ENCODE measurements at regions not wholly inside any gene's neighbourhood (a gene's known extent, or its start where the extent isn't known, plus 50 kb on each side); places are given as distances from the start of the nearest gene placed in this dataset.
A peak's percentile ranks its signal among the peaks of the same experiment; 100 is the strongest.
"Not testable (repeated sequence)": the region's sequence is repeated elsewhere in the genome, so short reads cannot be mapped to it uniquely, and the experiment has no call there.

DNA sequence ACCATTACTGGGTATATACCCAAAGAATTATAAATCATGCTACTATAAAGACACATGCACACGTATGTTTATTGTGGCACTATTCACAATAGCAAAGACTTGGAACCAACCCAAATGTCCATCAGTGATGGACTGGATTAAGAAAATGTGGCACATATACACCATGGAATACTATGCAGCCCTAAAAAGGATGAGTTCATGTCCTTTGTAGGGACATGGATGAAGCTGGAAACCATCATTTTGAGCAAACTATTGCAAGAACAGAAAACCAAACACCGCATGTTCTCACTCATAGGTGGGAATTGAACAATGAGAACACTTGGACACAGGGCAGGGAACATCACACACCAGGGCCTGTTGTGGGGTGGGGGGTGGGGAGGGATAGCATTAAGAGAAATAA lies 88.5 kb upstream of the DPH5 start:
- POLR2A ChIA-PET; H3K36me3 ChIP-seq (ENCODE audit: control insufficient read depth in 2 of 2, insufficient read depth in 1 of 2, low read length in 2 of 2); H3K27ac ChIP-seq (ENCODE audit: extremely low read depth, low read depth, low read length); H3K4me3 ChIP-seq (ENCODE audit: low read depth, low read length); CTCF ChIA-PET; H3K4me1 ChIP-seq (ENCODE audit: control insufficient read depth, insufficient read depth, low read length); H3K9me3 ChIP-seq (ENCODE audit: control insufficient read depth, insufficient read depth, low read depth, low read length): not testable (repeated sequence)
- TF ChIP-seq ZNF146 (tag by site-specific recombination; IDR thresholded peaks at IDR 0.05): peak; percentile 53; the same call in 1 of the 2 replicates

DNA sequence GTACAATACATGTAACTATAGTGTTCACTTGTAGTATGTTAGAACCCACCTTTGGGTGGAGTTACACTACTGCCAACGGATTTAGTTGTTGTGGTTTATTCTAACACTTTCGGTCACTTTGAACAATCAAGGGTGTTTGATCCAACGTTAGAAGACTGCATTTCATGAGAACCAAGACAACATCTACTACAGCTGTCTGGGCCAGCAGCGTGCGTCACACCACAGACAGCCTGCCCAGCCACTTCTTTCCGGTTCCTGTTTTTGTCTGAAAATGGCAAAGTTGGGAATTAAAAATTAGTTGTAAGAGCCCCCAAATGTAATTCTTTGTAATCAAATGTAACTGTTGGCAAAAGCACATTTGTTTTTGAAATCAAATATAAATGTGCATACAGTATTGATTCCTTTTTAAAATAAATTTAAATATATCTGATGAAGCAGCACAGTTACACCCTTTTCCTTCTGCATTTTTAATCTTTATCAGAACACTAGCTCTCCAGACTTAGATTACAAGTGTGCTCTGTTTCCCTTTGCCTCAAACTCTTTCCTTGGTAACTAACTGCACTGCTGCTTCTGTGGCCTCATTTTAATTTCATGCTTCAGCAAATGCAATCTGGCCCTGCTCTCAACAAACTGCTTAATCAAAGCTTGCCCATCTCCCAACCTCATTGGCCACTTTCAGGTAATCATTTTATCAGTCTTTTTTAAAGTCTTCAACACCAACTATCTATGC lies 86.6 kb upstream of the DPH5 start:
- H3K4me3 ChIP-seq (ENCODE audit: low read depth, low read length): no peak overlapping the region
- no peaks in the 10 kb centered on the region for H3K36me3 ChIP-seq (ENCODE audit: control insufficient read depth in 2 of 2, insufficient read depth in 1 of 2, low read length in 2 of 2)
- no peaks in the 10 kb centered on the region for H3K4me1 ChIP-seq (ENCODE audit: control insufficient read depth, insufficient read depth, low read length)
- CTCF ChIA-PET: interaction anchor here (1.4 kb wide), 1 partner anchor 176 kb away, joined by 3 read pairs; no protein-coding TSS in a partner anchor
- POLR2A ChIA-PET: no interaction called here
- H3K9me3 ChIP-seq (ENCODE audit: control insufficient read depth, insufficient read depth, low read depth, low read length): no peaks in the 10 kb centered on the region
- TF ChIP-seq ZNF211 (tag by site-specific recombination; IDR thresholded peaks at IDR 0.05; ENCODE audit: low read depth) (no peak), YY2 (tag by site-specific recombination; IDR thresholded peaks at IDR 0.05) (no peak), ZNF311 (tag by site-specific recombination; IDR thresholded peaks at IDR 0.05; ENCODE audit: borderline replicate concordance) (no peak)
- TF ChIP-seq, protein P1, sequence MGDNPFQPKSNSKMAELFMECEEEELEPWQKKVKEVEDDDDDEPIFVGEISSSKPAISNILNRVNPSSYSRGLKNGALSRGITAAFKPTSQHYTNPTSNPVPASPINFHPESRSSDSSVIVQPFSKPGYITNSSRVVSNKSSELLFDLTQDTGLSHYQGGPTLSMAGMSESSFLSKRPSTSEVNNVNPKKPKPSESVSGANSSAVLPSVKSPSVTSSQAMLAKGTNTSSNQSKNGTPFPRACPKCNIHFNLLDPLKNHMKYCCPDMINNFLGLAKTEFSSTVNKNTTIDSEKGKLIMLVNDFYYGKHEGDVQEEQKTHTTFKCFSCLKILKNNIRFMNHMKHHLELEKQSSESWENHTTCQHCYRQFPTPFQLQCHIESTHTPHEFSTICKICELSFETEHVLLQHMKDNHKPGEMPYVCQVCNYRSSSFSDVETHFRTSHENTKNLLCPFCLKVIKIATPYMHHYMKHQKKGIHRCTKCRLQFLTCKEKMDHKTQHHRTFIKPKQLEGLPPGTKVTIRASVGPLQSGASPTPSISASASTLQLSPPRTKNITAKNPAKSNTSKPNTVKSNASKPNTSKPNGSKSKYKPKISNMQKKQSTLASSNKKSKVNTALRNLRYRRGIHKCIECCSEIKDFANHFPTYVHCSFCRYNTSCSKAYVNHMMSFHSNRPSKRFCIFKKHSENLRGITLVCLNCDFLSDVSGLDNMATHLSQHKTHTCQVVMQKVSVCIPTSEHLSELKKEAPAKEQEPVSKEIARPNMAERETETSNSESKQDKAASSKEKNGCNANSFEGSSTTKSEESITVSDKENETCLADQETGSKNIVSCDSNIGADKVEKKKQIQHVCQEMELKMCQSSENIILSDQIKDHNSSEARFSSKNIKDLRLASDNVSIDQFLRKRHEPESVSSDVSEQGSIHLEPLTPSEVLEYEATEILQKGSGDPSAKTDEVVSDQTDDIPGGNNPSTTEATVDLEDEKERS (tag by site-specific recombination; IDR thresholded peaks at IDR 0.05): no peak
- H3K27ac ChIP-seq (ENCODE audit: extremely low read depth, low read depth, low read length): no peak overlapping the region

DNA sequence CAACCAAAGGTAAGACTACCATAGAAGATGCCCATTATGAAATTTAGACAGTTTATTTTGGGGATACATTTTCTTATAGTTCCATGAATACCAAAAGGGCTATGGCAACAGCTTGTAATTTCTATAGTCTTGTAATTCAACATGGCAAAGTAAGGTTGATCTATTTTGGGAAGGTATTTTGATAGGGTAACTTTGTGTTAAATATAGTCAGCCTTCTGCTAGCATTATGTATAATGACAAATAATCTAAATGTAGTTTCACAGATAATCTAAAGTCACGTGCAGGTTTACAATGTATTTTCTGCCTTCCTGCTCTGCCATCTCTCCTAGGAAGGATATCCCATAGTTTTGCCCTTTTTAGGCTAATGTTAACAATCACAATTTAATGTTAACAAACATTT lies 85.9 kb upstream of the DPH5 start:
- POLR2A ChIA-PET: no interaction called here
- Histone ChIP-seq H3K27ac (ENCODE audit: extremely low read depth, low read depth, low read length) (no peak overlapping the region), H3K4me1 (ENCODE audit: control insufficient read depth, insufficient read depth, low read length) (no peaks in the 10 kb centered on the region), H3K9me3 (ENCODE audit: control insufficient read depth, insufficient read depth, low read depth, low read length) (no peaks in the 10 kb centered on the region), H3K4me3 (ENCODE audit: low read depth, low read length) (no peak overlapping the region), H3K36me3 (ENCODE audit: control insufficient read depth in 2 of 2, insufficient read depth in 1 of 2, low read length in 2 of 2) (no peaks in the 10 kb centered on the region)
- CTCF ChIA-PET: no interaction called here
- TF ChIP-seq, protein P2, sequence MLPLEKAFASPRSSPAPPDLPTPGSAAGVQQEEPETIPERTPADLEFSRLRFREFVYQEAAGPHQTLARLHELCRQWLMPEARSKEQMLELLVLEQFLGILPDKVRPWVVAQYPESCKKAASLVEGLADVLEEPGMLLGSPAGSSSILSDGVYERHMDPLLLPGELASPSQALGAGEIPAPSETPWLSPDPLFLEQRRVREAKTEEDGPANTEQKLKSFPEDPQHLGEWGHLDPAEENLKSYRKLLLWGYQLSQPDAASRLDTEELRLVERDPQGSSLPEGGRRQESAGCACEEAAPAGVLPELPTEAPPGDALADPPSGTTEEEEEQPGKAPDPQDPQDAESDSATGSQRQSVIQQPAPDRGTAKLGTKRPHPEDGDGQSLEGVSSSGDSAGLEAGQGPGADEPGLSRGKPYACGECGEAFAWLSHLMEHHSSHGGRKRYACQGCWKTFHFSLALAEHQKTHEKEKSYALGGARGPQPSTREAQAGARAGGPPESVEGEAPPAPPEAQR (tag by site-specific recombination; IDR thresholded peaks at IDR 0.05): no peak
- TF ChIP-seq, protein P3, sequence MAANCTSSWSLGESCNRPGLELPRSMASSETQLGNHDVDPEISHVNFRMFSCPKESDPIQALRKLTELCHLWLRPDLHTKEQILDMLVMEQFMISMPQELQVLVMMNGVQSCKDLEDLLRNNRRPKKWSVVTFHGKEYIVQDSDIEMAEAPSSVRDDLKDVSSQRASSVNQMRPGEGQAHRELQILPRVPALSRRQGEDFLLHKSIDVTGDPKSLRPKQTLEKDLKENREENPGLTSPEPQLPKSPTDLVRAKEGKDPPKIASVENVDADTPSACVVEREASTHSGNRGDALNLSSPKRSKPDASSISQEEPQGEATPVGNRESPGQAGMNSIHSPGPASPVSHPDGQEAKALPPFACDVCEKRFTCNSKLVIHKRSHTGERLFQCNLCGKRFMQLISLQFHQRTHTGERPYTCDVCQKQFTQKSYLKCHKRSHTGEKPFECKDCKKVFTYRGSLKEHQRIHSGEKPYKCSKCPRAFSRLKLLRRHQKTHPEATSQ (tag by site-specific recombination; IDR thresholded peaks at IDR 0.05): no peak
- TF ChIP-seq ZNF266 (tag by site-specific recombination; IDR thresholded peaks at IDR 0.05; ENCODE audit: low read depth) (no peak), ZIC2 (tag by site-specific recombination; IDR thresholded peaks at IDR 0.05) (no peak), ZNF777 (tag by site-specific recombination; IDR thresholded peaks at IDR 0.05; ENCODE audit: borderline replicate concordance) (no peak), ZNF792 (tag by site-specific recombination; IDR thresholded peaks at IDR 0.05) (no peak), EGR2 (tag by site-specific recombination; IDR thresholded peaks at IDR 0.05; ENCODE audit: low read depth) (no peak), ZNF416 (tag by site-specific recombination; IDR thresholded peaks at IDR 0.05) (no peak), ZSCAN30 (tag by site-specific recombination; IDR thresholded peaks at IDR 0.05) (no peak), ZNF302 (tag by site-specific recombination; IDR thresholded peaks at IDR 0.05; ENCODE audit: low read depth) (no peak), ZSCAN16 (tag by site-specific recombination; IDR thresholded peaks at IDR 0.05) (no peak), ZNF133 (tag by site-specific recombination; IDR thresholded peaks at IDR 0.05) (no peak), ZSCAN23 (tag by site-specific recombination; IDR thresholded peaks at IDR 0.05) (no peak), GFI1B (tag by site-specific recombination; IDR thresholded peaks at IDR 0.05) (no peak), ZNF155 (tag by site-specific recombination; IDR thresholded peaks at IDR 0.05) (no peak), KLF10 (tag by site-specific recombination; IDR thresholded peaks at IDR 0.05) (no peak), WT1 (tag by site-specific recombination; IDR thresholded peaks at IDR 0.05) (no peak)
- TF ChIP-seq, protein P4, sequence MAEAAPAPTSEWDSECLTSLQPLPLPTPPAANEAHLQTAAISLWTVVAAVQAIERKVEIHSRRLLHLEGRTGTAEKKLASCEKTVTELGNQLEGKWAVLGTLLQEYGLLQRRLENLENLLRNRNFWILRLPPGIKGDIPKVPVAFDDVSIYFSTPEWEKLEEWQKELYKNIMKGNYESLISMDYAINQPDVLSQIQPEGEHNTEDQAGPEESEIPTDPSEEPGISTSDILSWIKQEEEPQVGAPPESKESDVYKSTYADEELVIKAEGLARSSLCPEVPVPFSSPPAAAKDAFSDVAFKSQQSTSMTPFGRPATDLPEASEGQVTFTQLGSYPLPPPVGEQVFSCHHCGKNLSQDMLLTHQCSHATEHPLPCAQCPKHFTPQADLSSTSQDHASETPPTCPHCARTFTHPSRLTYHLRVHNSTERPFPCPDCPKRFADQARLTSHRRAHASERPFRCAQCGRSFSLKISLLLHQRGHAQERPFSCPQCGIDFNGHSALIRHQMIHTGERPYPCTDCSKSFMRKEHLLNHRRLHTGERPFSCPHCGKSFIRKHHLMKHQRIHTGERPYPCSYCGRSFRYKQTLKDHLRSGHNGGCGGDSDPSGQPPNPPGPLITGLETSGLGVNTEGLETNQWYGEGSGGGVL (tag by site-specific recombination; IDR thresholded peaks at IDR 0.05): no peak

Data from HEK293 (cell line).